ENCODE measurements at regions not wholly inside any gene's neighbourhood (a gene's known extent, or its start where the extent isn't known, plus 50 kb on each side); places are given as distances from the start of the nearest gene placed in this dataset.

- TF ChIP-seq, protein P1, sequence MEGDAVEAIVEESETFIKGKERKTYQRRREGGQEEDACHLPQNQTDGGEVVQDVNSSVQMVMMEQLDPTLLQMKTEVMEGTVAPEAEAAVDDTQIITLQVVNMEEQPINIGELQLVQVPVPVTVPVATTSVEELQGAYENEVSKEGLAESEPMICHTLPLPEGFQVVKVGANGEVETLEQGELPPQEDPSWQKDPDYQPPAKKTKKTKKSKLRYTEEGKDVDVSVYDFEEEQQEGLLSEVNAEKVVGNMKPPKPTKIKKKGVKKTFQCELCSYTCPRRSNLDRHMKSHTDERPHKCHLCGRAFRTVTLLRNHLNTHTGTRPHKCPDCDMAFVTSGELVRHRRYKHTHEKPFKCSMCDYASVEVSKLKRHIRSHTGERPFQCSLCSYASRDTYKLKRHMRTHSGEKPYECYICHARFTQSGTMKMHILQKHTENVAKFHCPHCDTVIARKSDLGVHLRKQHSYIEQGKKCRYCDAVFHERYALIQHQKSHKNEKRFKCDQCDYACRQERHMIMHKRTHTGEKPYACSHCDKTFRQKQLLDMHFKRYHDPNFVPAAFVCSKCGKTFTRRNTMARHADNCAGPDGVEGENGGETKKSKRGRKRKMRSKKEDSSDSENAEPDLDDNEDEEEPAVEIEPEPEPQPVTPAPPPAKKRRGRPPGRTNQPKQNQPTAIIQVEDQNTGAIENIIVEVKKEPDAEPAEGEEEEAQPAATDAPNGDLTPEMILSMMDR (conservative IDR thresholded peaks at IDR 0.05; ENCODE audit: low read depth, low read length) = no peak
- TF ChIP-seq SMC3 (IDR thresholded peaks at IDR 0.05; ENCODE audit: low read depth, low read length) (no peak), POLR2A (IDR thresholded peaks at IDR 0.05; ENCODE audit: low read depth, low read length) (no peak), USF2 (IDR thresholded peaks at IDR 0.05; ENCODE audit: low read depth, low read length) (no peak), BHLHE40 (IDR thresholded peaks at IDR 0.05; ENCODE audit: low read depth, low read length) (no peak), CEBPB (IDR thresholded peaks at IDR 0.05; ENCODE audit: low read depth, low read length) (no peak), MAZ (IDR thresholded peaks at IDR 0.05; ENCODE audit: borderline replicate concordance, low read depth, low read length) (no peak), CHD1 (IDR thresholded peaks at IDR 0.05; ENCODE audit: low read depth, low read length) (no peak), MXI1 (IDR thresholded peaks at IDR 0.05; ENCODE audit: borderline replicate concordance, low read depth, low read length) (no peak), RAD21 (IDR thresholded peaks at IDR 0.05; ENCODE audit: low read length) (no peak)
These were observed 705.8 kb downstream of the NR2F2 start for GRCh38 chr15:97036301-97036700.

Measured in IMR-90 (cell line).